Gastroesophageal sphincter (tissue), 3 donors: ENCODE measurements at regions not wholly inside any gene's neighbourhood (a gene's known extent, or its start where the extent isn't known, plus 50 kb on each side); places are given as distances from the start of the nearest gene placed in this dataset.

Source experiments
- EP300 ChIP-seq: sonication (generic); formaldehyde crosslinking; IDR thresholded peaks from one replicate; pipeline ENCODE4 v1.6.1; 2017; ENCODE audit warnings: antibody characterized with exemption, mild to moderate bottlenecking
- POLR2A ChIP-seq, 2 donors: fragments of 450-650 bp; IDR thresholded peaks; one replicate each; pipeline ENCODE4 v1.6.1; 2017; ENCODE audit warnings: antibody characterized with exemption in 2 of 2, mild to moderate bottlenecking in 2 of 2, moderate library complexity in 1 of 2
- POLR2AphosphoS5 ChIP-seq: sonication (generic); formaldehyde crosslinking; IDR thresholded peaks from one replicate; pipeline ENCODE4 v1.6.1; 2017; ENCODE audit warnings: antibody characterized with exemption
- TF ChIP-seq, protein P1 (sequence below), 4 experiments: fragments of 200-600 bp in 2 of 4; fragments of 450-650 bp in 2 of 4; sonication (generic) in 1 of 4; IDR thresholded peaks; one replicate each; pipeline ENCODE4 v1.5.1; 2017 to 2019; ENCODE audit warnings: antibody characterized with exemption in 4 of 4, mild to moderate bottlenecking in 2 of 4, moderate library complexity in 2 of 4

DNA sequence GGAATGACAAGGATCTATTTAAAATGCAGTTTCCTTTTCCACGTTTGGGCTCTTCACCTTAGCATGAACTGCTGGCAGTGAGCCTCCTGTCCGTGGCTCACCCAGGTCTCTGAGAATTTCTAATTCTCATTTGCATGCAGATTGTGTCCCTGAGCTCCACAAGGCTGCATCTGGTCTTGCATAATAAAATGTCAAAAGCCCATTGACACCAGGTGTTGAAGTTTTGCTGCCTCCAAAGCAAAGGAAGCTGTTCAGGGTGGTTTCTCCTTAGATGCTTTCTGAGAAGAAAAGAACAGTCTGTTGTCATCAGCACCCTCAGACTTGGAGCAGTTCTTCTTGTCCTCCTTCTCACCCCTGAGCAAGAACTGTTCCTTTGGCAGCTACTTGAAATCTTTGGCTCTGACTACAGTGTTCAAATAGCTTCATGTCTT, 433.1 kb upstream of the KAZN start:
- TF ChIP-seq, protein P1, sequence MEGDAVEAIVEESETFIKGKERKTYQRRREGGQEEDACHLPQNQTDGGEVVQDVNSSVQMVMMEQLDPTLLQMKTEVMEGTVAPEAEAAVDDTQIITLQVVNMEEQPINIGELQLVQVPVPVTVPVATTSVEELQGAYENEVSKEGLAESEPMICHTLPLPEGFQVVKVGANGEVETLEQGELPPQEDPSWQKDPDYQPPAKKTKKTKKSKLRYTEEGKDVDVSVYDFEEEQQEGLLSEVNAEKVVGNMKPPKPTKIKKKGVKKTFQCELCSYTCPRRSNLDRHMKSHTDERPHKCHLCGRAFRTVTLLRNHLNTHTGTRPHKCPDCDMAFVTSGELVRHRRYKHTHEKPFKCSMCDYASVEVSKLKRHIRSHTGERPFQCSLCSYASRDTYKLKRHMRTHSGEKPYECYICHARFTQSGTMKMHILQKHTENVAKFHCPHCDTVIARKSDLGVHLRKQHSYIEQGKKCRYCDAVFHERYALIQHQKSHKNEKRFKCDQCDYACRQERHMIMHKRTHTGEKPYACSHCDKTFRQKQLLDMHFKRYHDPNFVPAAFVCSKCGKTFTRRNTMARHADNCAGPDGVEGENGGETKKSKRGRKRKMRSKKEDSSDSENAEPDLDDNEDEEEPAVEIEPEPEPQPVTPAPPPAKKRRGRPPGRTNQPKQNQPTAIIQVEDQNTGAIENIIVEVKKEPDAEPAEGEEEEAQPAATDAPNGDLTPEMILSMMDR (IDR thresholded peaks at IDR 0.05) = no peak
- TF ChIP-seq POLR2AphosphoS5 = no peak
- TF ChIP-seq POLR2A (IDR thresholded peaks at IDR 0.05) = no peak
- TF ChIP-seq EP300 = no peak
